Thyroid gland (tissue), 4 donors: ENCODE measurements at regions not wholly inside any gene's neighbourhood (a gene's known extent, or its start where the extent isn't known, plus 50 kb on each side); places are given as distances from the start of the nearest gene placed in this dataset.

Experiments
- POLR2A ChIP-seq, 2 donors: fragments of 450-650 bp; IDR thresholded peaks; one replicate each; pipeline ENCODE4 v1.6.1; 2017; ENCODE audit warnings: antibody characterized with exemption in 2 of 2, mild to moderate bottlenecking in 2 of 2, moderate library complexity in 1 of 2
- TF ChIP-seq, protein P1 (sequence below), 6 experiments: fragments of 200-600 bp in 3 of 6; fragments of 450-650 bp in 3 of 6; sonication (generic) in 3 of 6; IDR thresholded peaks; one replicate each; pipeline ENCODE4 v1.5.1; 2016 to 2019; ENCODE audit warnings: antibody characterized with exemption in 6 of 6, mild to moderate bottlenecking in 2 of 6, inconsistent platforms in 1 of 6, moderate library complexity in 1 of 6

- TF ChIP-seq, protein P1, sequence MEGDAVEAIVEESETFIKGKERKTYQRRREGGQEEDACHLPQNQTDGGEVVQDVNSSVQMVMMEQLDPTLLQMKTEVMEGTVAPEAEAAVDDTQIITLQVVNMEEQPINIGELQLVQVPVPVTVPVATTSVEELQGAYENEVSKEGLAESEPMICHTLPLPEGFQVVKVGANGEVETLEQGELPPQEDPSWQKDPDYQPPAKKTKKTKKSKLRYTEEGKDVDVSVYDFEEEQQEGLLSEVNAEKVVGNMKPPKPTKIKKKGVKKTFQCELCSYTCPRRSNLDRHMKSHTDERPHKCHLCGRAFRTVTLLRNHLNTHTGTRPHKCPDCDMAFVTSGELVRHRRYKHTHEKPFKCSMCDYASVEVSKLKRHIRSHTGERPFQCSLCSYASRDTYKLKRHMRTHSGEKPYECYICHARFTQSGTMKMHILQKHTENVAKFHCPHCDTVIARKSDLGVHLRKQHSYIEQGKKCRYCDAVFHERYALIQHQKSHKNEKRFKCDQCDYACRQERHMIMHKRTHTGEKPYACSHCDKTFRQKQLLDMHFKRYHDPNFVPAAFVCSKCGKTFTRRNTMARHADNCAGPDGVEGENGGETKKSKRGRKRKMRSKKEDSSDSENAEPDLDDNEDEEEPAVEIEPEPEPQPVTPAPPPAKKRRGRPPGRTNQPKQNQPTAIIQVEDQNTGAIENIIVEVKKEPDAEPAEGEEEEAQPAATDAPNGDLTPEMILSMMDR (IDR thresholded peaks at IDR 0.05) = no peak
- no peak for TF ChIP-seq POLR2A (IDR thresholded peaks at IDR 0.05)
These were observed 263.9 kb upstream of the JARID2 start for GRCh38 chr6:14981960-14982359.
